ENCODE measurements at regions not wholly inside any gene's neighbourhood (a gene's known extent, or its start where the extent isn't known, plus 50 kb on each side); places are given as distances from the start of the nearest gene placed in this dataset.

DNA sequence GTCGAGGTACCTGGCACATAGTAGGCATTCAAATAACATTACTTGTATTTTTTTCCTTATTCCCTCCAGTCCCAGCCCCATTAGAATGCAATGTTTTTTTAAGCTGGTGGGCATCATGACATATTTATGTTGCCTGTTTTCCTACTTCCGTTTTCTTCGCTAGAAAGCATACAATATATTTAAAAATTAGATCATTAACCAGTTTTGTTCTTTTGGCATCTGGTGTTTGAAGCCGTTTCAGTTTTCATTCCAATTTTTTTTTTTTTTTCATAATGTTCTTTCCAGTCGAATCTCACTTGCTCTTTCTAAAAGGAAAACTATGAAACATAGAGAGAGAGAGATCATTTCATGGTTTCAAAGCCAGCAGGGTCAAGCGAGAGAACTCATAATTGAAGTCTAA lies 228.3 kb upstream of the C9orf72 start:
- peaks cover 0 to 8% (median 0%) of the 10 kb centered on the region in 4 donors for H3K4me1 ChIP-seq
- TF ChIP-seq, protein P1, sequence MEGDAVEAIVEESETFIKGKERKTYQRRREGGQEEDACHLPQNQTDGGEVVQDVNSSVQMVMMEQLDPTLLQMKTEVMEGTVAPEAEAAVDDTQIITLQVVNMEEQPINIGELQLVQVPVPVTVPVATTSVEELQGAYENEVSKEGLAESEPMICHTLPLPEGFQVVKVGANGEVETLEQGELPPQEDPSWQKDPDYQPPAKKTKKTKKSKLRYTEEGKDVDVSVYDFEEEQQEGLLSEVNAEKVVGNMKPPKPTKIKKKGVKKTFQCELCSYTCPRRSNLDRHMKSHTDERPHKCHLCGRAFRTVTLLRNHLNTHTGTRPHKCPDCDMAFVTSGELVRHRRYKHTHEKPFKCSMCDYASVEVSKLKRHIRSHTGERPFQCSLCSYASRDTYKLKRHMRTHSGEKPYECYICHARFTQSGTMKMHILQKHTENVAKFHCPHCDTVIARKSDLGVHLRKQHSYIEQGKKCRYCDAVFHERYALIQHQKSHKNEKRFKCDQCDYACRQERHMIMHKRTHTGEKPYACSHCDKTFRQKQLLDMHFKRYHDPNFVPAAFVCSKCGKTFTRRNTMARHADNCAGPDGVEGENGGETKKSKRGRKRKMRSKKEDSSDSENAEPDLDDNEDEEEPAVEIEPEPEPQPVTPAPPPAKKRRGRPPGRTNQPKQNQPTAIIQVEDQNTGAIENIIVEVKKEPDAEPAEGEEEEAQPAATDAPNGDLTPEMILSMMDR (IDR thresholded peaks at IDR 0.05) = no peak
- TF ChIP-seq POLR2A (IDR thresholded peaks at IDR 0.05) = no peak
- ATAC-seq = no peak
- H3K27ac ChIP-seq = no peak overlapping the region
- no peaks in the 10 kb centered on the region for H3K36me3 ChIP-seq
- no peaks in the 10 kb centered on the region for H3K9me3 ChIP-seq
- H3K4me3 ChIP-seq = no peak overlapping the region
- DNase-seq = no peak
- intact Hi-C loops (cut with DNase I) = no loop called here
- H3K27me3 ChIP-seq = no peaks in the 10 kb centered on the region
- WGBS (ENCODE audit: insufficient coverage, low coverage, low lambda C conversion rate, missing lambda C conversion rate) = 41% methylated on average over 6 of the region's 6 CpGs

DNA sequence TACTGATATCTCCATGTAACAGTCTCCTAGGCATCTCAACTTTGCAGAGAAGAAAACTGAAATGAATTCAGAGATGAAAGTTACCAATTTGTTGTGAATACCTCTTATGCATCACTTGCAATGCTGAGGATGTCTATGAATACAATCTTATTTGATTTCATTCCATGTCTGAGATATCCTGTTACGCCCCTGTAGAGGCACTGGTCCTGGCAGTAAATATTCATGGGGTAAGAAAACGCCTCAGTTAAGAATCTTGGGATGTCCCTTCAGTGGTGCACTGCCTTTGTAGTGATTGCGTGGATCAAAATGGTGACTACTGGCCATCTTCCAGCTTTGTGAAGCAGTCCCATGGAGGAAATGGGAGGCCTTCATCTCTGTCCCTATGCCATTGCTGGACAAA lies 229.1 kb upstream of the C9orf72 start:
- no peak for ATAC-seq
- H3K4me1 ChIP-seq = peaks cover 0 to 8% (median 0%) of the 10 kb centered on the region in 4 donors
- H3K36me3 ChIP-seq = no peaks in the 10 kb centered on the region
- H3K4me3 ChIP-seq = no peak overlapping the region
- no peaks in the 10 kb centered on the region for H3K9me3 ChIP-seq
- intact Hi-C loops (cut with DNase I) = no loop called here
- 89% methylated on average over 3 of the region's 3 CpGs for WGBS (ENCODE audit: insufficient coverage, low coverage, low lambda C conversion rate, missing lambda C conversion rate)
- no peaks in the 10 kb centered on the region for H3K27me3 ChIP-seq
- H3K27ac ChIP-seq = no peak overlapping the region
- no peak for DNase-seq
- TF ChIP-seq, protein P1 (IDR thresholded peaks at IDR 0.05) = no peak
- no peak for TF ChIP-seq POLR2A (IDR thresholded peaks at IDR 0.05)

- no peak for DNase-seq
- TF ChIP-seq, protein P1 (IDR thresholded peaks at IDR 0.05) = no peak
- TF ChIP-seq POLR2A (IDR thresholded peaks at IDR 0.05) = no peak
- no peak for ATAC-seq
- no peaks in the 10 kb centered on the region for H3K4me1 ChIP-seq
- 50% methylated on average over 2 of the region's 4 CpGs for WGBS (ENCODE audit: insufficient coverage, low coverage, low lambda C conversion rate, missing lambda C conversion rate)
- intact Hi-C loops (cut with DNase I) = no loop called here
- no peak overlapping the region for H3K4me3 ChIP-seq
- H3K36me3 ChIP-seq = no peaks in the 10 kb centered on the region
- H3K9me3 ChIP-seq = no peaks in the 10 kb centered on the region
- H3K27ac ChIP-seq = no peak overlapping the region
- no peaks in the 10 kb centered on the region for H3K27me3 ChIP-seq
Observed at GRCh38 chr9:27808864-27809263, 235.6 kb upstream of the C9orf72 start.

DNA sequence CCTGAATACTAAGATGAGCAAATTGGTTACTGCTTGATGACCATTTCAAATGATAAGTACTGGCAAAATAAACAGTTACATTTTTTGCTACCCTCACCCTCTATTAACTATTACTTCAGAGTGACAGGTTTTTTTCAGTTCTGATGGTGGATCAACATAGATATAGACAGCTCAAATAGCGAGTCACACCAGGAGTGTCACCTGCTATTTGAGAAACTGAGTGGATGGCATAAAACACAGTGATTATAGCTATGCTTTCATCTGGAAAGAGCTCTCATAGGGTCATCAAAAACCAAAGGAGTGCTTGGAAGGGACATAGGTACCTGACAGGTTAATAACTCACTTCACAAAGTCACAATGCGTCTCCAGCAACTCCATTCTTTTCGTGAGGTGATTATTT lies 244.5 kb upstream of the C9orf72 start:
- H3K27ac ChIP-seq = no peak overlapping the region
- no peaks in the 10 kb centered on the region for H3K9me3 ChIP-seq
- intact Hi-C loops (cut with DNase I) = no loop called here
- 61% methylated on average over 3 of the region's 3 CpGs for WGBS (ENCODE audit: insufficient coverage, low coverage, low lambda C conversion rate, missing lambda C conversion rate)
- ATAC-seq (no peak), DNase-seq (no peak)
- no peaks in the 10 kb centered on the region for H3K4me1 ChIP-seq
- no peaks in the 10 kb centered on the region for H3K27me3 ChIP-seq
- TF ChIP-seq, protein P1 (IDR thresholded peaks at IDR 0.05) = no peak
- no peak for TF ChIP-seq POLR2A (IDR thresholded peaks at IDR 0.05)
- no peaks in the 10 kb centered on the region for H3K36me3 ChIP-seq
- H3K4me3 ChIP-seq = no peak overlapping the region

DNA sequence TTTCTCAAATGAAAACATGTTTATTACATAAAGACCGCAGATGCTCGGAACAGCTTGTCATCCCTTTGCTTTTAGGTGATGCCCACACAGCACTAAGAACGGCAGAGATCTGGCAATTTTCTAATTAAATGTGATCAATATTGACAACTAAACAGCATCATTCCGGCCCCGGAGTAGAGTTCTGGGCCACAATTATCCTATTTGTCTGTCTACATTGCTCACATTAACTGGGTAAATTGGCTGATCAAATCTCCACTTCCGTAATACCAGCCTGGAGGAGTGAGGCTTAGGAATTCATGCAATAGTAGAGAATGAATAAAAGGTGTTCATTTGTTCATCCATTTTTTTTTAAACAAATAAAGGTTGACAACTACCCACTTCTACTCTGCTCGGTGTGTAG lies 245.1 kb upstream of the C9orf72 start:
- ATAC-seq = no peak
- intact Hi-C loops (cut with DNase I) = no loop called here
- WGBS (ENCODE audit: insufficient coverage, low coverage, low lambda C conversion rate, missing lambda C conversion rate) = 90% methylated on average over 7 of the region's 7 CpGs

More for the DNA sequence above, 245.1 kb upstream of the C9orf72 start:
- no peak for TF ChIP-seq POLR2A (IDR thresholded peaks at IDR 0.05)
- TF ChIP-seq, protein P1 (IDR thresholded peaks at IDR 0.05) = no peak
- Histone ChIP-seq H3K4me1 (no peaks in the 10 kb centered on the region), H3K27me3 (no peaks in the 10 kb centered on the region), H3K9me3 (no peaks in the 10 kb centered on the region), H3K27ac (no peak overlapping the region), H3K4me3 (no peak overlapping the region), H3K36me3 (no peaks in the 10 kb centered on the region)
- no peak for DNase-seq

Measured in right lobe of liver (tissue), 6 donors.